Liver (tissue), 8 donors: ENCODE measurements at regions not wholly inside any gene's neighbourhood (a gene's known extent, or its start where the extent isn't known, plus 50 kb on each side); places are given as distances from the start of the nearest gene placed in this dataset.
"Not testable (repeated sequence)": the region's sequence is repeated elsewhere in the genome, so short reads cannot be mapped to it uniquely, and the experiment has no call there.

Experiments
- DNase-seq: peaks from one replicate; pipeline ENCODE4 v3.0.0-alpha.2; 2017; ENCODE audit warnings: low spot score
- H3K27ac ChIP-seq, 2 donors: one replicate each; pipeline ENCODE4 v1.7.0; 2013; ENCODE audit warnings: inconsistent platforms in 2 of 2, low read length in 2 of 2, control low read depth in 1 of 2, low read depth in 1 of 2, mild to moderate bottlenecking in 1 of 2
- H3K27me3 ChIP-seq, 4 donors: one replicate each; pipeline versions ENCODE4 v1.6.1 to v1.7.0; 2013; ENCODE audit warnings: low read length in 3 of 4, inconsistent platforms in 1 of 4, mild to moderate bottlenecking in 1 of 4, moderate library complexity in 1 of 4; ENCODE audit not compliant: control insufficient read depth in 4 of 4, insufficient read depth in 4 of 4
- H3K36me3 ChIP-seq, 4 donors: one replicate each; pipeline versions ENCODE4 v1.6.1 to v1.7.0; 2013; ENCODE audit warnings: low read length in 3 of 4, mild to moderate bottlenecking in 3 of 4, low read depth in 1 of 4, moderate library complexity in 1 of 4; ENCODE audit not compliant: control insufficient read depth in 4 of 4, insufficient read depth in 3 of 4
- H3K4me1 ChIP-seq, 4 donors: one replicate each; pipeline versions ENCODE4 v1.6.1 to v1.7.0; 2013; ENCODE audit warnings: low read length in 3 of 4, mild to moderate bottlenecking in 3 of 4, moderate library complexity in 1 of 4; ENCODE audit not compliant: control insufficient read depth in 4 of 4, insufficient read depth in 4 of 4
- H3K4me3 ChIP-seq, 3 donors: one replicate each; pipeline versions ENCODE4 v1.6.1 to v1.7.0; 2013; ENCODE audit warnings: low read length in 3 of 3, control low read depth in 1 of 3, low read depth in 1 of 3, mild to moderate bottlenecking in 1 of 3
- H3K9ac ChIP-seq, 2 donors: one replicate each; pipeline ENCODE4 v1.7.0; 2013; ENCODE audit warnings: low read length in 2 of 2, mild to moderate bottlenecking in 2 of 2, moderate library complexity in 2 of 2, control low read depth in 1 of 2, low read depth in 1 of 2
- H3K9me3 ChIP-seq, 4 donors: one replicate each; pipeline versions ENCODE4 v1.6.1 to v1.7.0; 2013; ENCODE audit warnings: low read length in 3 of 4; ENCODE audit not compliant: control insufficient read depth in 4 of 4
- CTCF ChIP-seq: fragments of 150-350 bp; IDR thresholded peaks from 2 replicates; pipeline ENCODE4 v1.5.1; 2017; ENCODE audit warnings: improper control_type of control experiment, low read depth, low read length; ENCODE audit not compliant: missing input control
- EGR1 ChIP-seq, 2 donors: IDR thresholded peaks; 2 replicates each; pipeline ENCODE4 v1.6.1; 2016 to 2018; ENCODE audit warnings: antibody characterized with exemption in 2 of 2, low read depth in 2 of 2
- FOXA1 ChIP-seq: IDR thresholded peaks from 2 replicates; pipeline ENCODE4 v1.6.1; 2016; ENCODE audit warnings: antibody characterized with exemption
- FOXA2 ChIP-seq: IDR thresholded peaks from 2 replicates; pipeline ENCODE4 v1.6.1; 2016; ENCODE audit warnings: antibody characterized with exemption
- HNF4A ChIP-seq, 2 donors: conservative IDR thresholded peaks; 2 replicates each; pipeline ENCODE4 v1.6.1; 2016; ENCODE audit warnings: antibody characterized with exemption in 2 of 2, mild to moderate bottlenecking in 2 of 2
- SP1 ChIP-seq: IDR thresholded peaks from 2 replicates; pipeline ENCODE4 v1.6.1; 2018; ENCODE audit warnings: antibody characterized with exemption, mild to moderate bottlenecking
- WGBS: extraction: QIAGEN DNeasy Blood & Tissue Kit; methylation state at CpG from one replicate; pipeline ENCODE4 v1.1.7; 2013; 5-methylcytosine and 5-hydroxymethylcytosine counted together
- TF ChIP-seq, protein P1 (sequence below): IDR thresholded peaks from 2 replicates; pipeline ENCODE4 v1.6.1; 2016; ENCODE audit warnings: antibody characterized with exemption
- TF ChIP-seq, protein P2 (sequence below): IDR thresholded peaks from 2 replicates; pipeline ENCODE4 v1.6.1; 2016; ENCODE audit warnings: antibody characterized with exemption
- TF ChIP-seq, protein P3 (sequence below): IDR thresholded peaks from 2 replicates; pipeline ENCODE4 v1.6.1; 2016; ENCODE audit warnings: antibody characterized with exemption, mild to moderate bottlenecking
- donor health status: healthy.
- donor health status: healthy.
- donor health status: healthy.
- donor health status: healthy.
- donor health status: healthy.

DNA sequence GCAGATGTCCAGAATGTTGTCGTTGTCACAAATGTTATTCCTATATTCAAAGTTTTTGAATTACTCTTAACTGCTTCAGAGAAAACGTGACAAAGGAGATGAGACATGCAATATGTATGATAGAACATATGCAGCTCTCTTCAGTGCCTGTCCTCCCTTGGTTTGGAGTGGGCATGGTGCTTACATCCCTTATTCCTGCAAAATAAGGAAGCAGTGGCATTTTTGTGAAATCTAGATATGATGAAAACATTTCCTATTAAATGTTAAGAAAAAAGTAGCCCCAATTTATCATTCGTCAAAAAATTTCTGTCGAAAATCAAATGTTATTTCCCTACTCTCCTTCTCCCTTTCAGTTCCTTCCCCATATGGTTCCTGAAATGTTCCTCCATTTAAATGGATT lies 457.5 kb upstream of the FANCL start:
- Histone ChIP-seq H3K9me3 (no peaks in the 10 kb centered on the region), H3K4me1 (no peaks in the 10 kb centered on the region), H3K36me3 (no peaks in the 10 kb centered on the region), H3K9ac (no peak overlapping the region), H3K27me3 (no peaks in the 10 kb centered on the region), H3K4me3 (no peak overlapping the region), H3K27ac (no peak overlapping the region)
- no peak for DNase-seq
- WGBS = 65% methylated on average over 4 of the region's 4 CpGs
- TF ChIP-seq, protein P1, sequence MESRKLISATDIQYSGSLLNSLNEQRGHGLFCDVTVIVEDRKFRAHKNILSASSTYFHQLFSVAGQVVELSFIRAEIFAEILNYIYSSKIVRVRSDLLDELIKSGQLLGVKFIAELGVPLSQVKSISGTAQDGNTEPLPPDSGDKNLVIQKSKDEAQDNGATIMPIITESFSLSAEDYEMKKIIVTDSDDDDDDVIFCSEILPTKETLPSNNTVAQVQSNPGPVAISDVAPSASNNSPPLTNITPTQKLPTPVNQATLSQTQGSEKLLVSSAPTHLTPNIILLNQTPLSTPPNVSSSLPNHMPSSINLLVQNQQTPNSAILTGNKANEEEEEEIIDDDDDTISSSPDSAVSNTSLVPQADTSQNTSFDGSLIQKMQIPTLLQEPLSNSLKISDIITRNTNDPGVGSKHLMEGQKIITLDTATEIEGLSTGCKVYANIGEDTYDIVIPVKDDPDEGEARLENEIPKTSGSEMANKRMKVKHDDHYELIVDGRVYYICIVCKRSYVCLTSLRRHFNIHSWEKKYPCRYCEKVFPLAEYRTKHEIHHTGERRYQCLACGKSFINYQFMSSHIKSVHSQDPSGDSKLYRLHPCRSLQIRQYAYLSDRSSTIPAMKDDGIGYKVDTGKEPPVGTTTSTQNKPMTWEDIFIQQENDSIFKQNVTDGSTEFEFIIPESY = no peak
- no peak for TF ChIP-seq FOXA1
- TF ChIP-seq CTCF = no peak
- no peak for TF ChIP-seq SP1
- TF ChIP-seq FOXA2 = no peak
- TF ChIP-seq, protein P2, sequence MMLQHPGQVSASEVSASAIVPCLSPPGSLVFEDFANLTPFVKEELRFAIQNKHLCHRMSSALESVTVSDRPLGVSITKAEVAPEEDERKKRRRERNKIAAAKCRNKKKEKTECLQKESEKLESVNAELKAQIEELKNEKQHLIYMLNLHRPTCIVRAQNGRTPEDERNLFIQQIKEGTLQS = no peak
- no peak for TF ChIP-seq HNF4A (conservative IDR thresholded peaks at IDR 0.05)
- no peak for TF ChIP-seq EGR1 (IDR thresholded peaks at IDR 0.05; ENCODE audit: low read depth in 2 of 2)
- TF ChIP-seq, protein P3, sequence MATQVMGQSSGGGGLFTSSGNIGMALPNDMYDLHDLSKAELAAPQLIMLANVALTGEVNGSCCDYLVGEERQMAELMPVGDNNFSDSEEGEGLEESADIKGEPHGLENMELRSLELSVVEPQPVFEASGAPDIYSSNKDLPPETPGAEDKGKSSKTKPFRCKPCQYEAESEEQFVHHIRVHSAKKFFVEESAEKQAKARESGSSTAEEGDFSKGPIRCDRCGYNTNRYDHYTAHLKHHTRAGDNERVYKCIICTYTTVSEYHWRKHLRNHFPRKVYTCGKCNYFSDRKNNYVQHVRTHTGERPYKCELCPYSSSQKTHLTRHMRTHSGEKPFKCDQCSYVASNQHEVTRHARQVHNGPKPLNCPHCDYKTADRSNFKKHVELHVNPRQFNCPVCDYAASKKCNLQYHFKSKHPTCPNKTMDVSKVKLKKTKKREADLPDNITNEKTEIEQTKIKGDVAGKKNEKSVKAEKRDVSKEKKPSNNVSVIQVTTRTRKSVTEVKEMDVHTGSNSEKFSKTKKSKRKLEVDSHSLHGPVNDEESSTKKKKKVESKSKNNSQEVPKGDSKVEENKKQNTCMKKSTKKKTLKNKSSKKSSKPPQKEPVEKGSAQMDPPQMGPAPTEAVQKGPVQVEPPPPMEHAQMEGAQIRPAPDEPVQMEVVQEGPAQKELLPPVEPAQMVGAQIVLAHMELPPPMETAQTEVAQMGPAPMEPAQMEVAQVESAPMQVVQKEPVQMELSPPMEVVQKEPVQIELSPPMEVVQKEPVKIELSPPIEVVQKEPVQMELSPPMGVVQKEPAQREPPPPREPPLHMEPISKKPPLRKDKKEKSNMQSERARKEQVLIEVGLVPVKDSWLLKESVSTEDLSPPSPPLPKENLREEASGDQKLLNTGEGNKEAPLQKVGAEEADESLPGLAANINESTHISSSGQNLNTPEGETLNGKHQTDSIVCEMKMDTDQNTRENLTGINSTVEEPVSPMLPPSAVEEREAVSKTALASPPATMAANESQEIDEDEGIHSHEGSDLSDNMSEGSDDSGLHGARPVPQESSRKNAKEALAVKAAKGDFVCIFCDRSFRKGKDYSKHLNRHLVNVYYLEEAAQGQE = no peak

DNA sequence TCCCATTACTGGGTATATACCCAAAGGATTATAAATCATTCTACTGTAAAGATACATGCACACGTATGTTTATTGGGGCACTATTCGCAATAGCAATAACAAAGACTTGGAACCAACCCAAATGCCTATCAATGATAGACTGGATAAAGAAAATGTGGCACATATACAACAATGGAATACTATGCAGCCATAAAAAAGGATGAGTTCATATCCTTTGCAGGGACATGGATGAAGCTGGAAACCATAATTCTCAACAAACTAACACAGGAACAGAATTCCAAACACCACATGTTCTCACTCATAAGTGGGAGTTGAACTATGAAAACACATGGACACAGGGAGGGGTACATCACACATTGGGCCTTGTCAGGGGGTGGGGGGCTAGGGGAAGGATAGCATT lies 453.0 kb upstream of the FANCL start:
- not testable (repeated sequence) for H3K4me3 ChIP-seq, DNase-seq, H3K27ac ChIP-seq, H3K4me1 ChIP-seq, H3K36me3 ChIP-seq, H3K27me3 ChIP-seq, H3K9ac ChIP-seq, H3K9me3 ChIP-seq
- 65% methylated on average over 2 of the region's 2 CpGs for WGBS

GRCh38 chr2:58691041-58691440 lies 449.9 kb upstream of the FANCL start:
- H3K36me3 ChIP-seq, H3K9ac ChIP-seq, H3K27ac ChIP-seq, DNase-seq, H3K27me3 ChIP-seq, H3K4me1 ChIP-seq, H3K9me3 ChIP-seq, H3K4me3 ChIP-seq: not testable (repeated sequence)
- WGBS = 54% methylated on average over 2 of the region's 2 CpGs
